Panc1 (cell line): ENCODE measurements at regions not wholly inside any gene's neighbourhood (a gene's known extent, or its start where the extent isn't known, plus 50 kb on each side); places are given as distances from the start of the nearest gene placed in this dataset.

Experiments
- ATAC-seq: fragments of 200-7000 bp; cut with Tn5 transposase; 2 replicates; pipeline ENCODE4 v1.9.1; 2020; ENCODE audit warnings: mild to moderate bottlenecking, moderate library complexity
- BruUV-seq: library from RNA; stranded (reverse); fragments of 400-500 nt; replicated peaks from 2 replicates; lab custom pipeline; 2021; lab: Mats Ljungman, UMichigan
- CTCF ChIA-PET: fragments of 300-600 bp; sonication (Branson Sonifier 250); formaldehyde crosslinking; loops from one replicate; lab custom pipeline; 2022; ENCODE audit warnings: antibody characterized with exemption; lab: Charles Lee
- POLR2A ChIA-PET: fragments of 300-600 bp; sonication (Branson Sonifier 250); formaldehyde crosslinking; loops from one replicate; lab custom pipeline; 2022; ENCODE audit warnings: antibody characterized with exemption; lab: Charles Lee
- DNase-seq: peaks from one replicate; pipeline ENCODE4 v3.0.0-alpha.2; 2010; ENCODE audit warnings: low read depth, low spot score
- H3K27ac ChIP-seq: 2 replicates; pipeline ENCODE4 v1.5.1; 2011; ENCODE audit warnings: mild to moderate bottlenecking, low read length, inconsistent platforms
- H3K27me3 ChIP-seq: fragments of 200-500 bp; sonication (Bioruptor generic); 2 replicates; pipeline ENCODE4 v1.6.0; 2014; ENCODE audit warnings: low read length, inconsistent platforms; ENCODE audit not compliant: control insufficient read depth, insufficient read depth
- H3K36me3 ChIP-seq: fragments of 200-500 bp; sonication (Bioruptor generic); 2 replicates; pipeline ENCODE4 v1.5.1; 2014; ENCODE audit warnings: inconsistent platforms, mild to moderate bottlenecking, low read length, moderate library complexity; ENCODE audit not compliant: control insufficient read depth, insufficient read depth
- H3K4me1 ChIP-seq: 2 replicates; pipeline ENCODE4 v1.5.1; 2011; ENCODE audit warnings: inconsistent platforms, mild to moderate bottlenecking, low read length, moderate library complexity; ENCODE audit not compliant: control insufficient read depth, insufficient read depth
- H3K4me3 ChIP-seq, 2 experiments: 2 replicates each; pipeline ENCODE4 v1.5.1; 2011 to 2012; ENCODE audit warnings: low read depth in 2 of 2, low read length in 2 of 2, mild to moderate bottlenecking in 2 of 2, inconsistent platforms in 1 of 2, moderate library complexity in 1 of 2
- H3K9me3 ChIP-seq: fragments of 200-500 bp; sonication (Bioruptor generic); 2 replicates; pipeline ENCODE4 v1.5.1; 2014; ENCODE audit warnings: low read depth, mild to moderate bottlenecking, inconsistent platforms, low read length, moderate library complexity; ENCODE audit not compliant: control insufficient read depth, insufficient read depth
- CTCF ChIP-seq: fragments of 450-650 bp; IDR thresholded peaks from 2 replicates; pipeline ENCODE4 v1.5.1; 2017; ENCODE audit warnings: mild to moderate bottlenecking
- POLR2AphosphoS5 ChIP-seq: IDR thresholded peaks from 2 replicates; pipeline ENCODE4 v1.6.1; 2012; ENCODE audit warnings: mild to moderate bottlenecking, low read depth, low read length, moderate library complexity
- REST ChIP-seq, 2 experiments: IDR thresholded peaks; 2 replicates each; pipeline ENCODE4 v1.6.1; 2011 to 2012; ENCODE audit warnings: low read depth in 2 of 2, control low read depth in 1 of 2, low read length in 1 of 2, mild to moderate bottlenecking in 1 of 2, moderate library complexity in 1 of 2; ENCODE audit not compliant: insufficient read depth in 1 of 2
- SIN3A ChIP-seq: IDR thresholded peaks from 2 replicates; pipeline ENCODE4 v1.6.1; 2012; ENCODE audit warnings: low read depth, mild to moderate bottlenecking, low read length, moderate library complexity, borderline replicate concordance; ENCODE audit not compliant: insufficient read depth
- TCF7L2 ChIP-seq: IDR thresholded peaks from 2 replicates; pipeline ENCODE4 v1.6.1; 2011; ENCODE audit warnings: mild to moderate bottlenecking, low read depth, low read length, inconsistent platforms
- in situ Hi-C: cut with HindIII; loops from 2 replicates; pipeline ENCODE4 v1.10.0; 2016; ENCODE audit warnings: low sequenced_read_pairs, low pct_unique_long_range_greater_than_20kb
- intact Hi-C: fragments of 100-400 bp; cut with micrococcal nuclease; formaldehyde crosslinking; loops from one replicate; pipeline ENCODE4 v1.10.0; 2022; ENCODE audit not compliant: unreplicated experiment

GRCh38 chr2:242035858-242036652 is 166.5 kb downstream of the RTP5 start:
- DNase-seq, result no peak
- no peak overlapping the region for H3K4me3 ChIP-seq
- CTCF ChIA-PET, result no interaction called here
- H3K27ac ChIP-seq, result no peak overlapping the region
- TF ChIP-seq POLR2AphosphoS5 (no peak), SIN3A (no peak), CTCF (no peak), TCF7L2 (no peak), REST (IDR thresholded peaks at IDR 0.05; ENCODE audit: insufficient read depth in 1 of 2, low read depth in 2 of 2, low read length in 1 of 2) (no peak)
- H3K4me1 ChIP-seq, result no peaks in the 10 kb centered on the region
- intact Hi-C loops, result no loop called here
- H3K9me3 ChIP-seq, result no peaks in the 10 kb centered on the region
- BruUV-seq, result no TSS peak
- H3K36me3 ChIP-seq, result no peaks in the 10 kb centered on the region
- in situ Hi-C loops, result no loop called here
- ATAC-seq, result no peak
- POLR2A ChIA-PET, result no interaction called here
- peaks cover 3% of the 10 kb centered on the region for H3K27me3 ChIP-seq

GRCh38 chr2:242036653-242036950 is 167.1 kb downstream of the RTP5 start:
- no peak overlapping the region for H3K4me3 ChIP-seq
- no peaks in the 10 kb centered on the region for H3K9me3 ChIP-seq
- in situ Hi-C loops, result no loop called here
- no peak for TF ChIP-seq SIN3A
- TF ChIP-seq POLR2AphosphoS5, result no peak
- no peak for TF ChIP-seq CTCF
- no peak for TF ChIP-seq REST (IDR thresholded peaks at IDR 0.05; ENCODE audit: insufficient read depth in 1 of 2, low read depth in 2 of 2, low read length in 1 of 2)
- no peak for TF ChIP-seq TCF7L2
- H3K27ac ChIP-seq, result no peak overlapping the region
- H3K4me1 ChIP-seq, result no peaks in the 10 kb centered on the region
- ATAC-seq, result no peak
- ChIA-PET CTCF (no interaction called here), POLR2A (no interaction called here)
- intact Hi-C loops, result no loop called here
- peaks cover 3% of the 10 kb centered on the region; the same call in 1 of the 2 replicates for H3K27me3 ChIP-seq
- BruUV-seq, result no TSS peak
- no peak for DNase-seq
- no peaks in the 10 kb centered on the region for H3K36me3 ChIP-seq
